ENCODE measurements at regions not wholly inside any gene's neighbourhood (a gene's known extent, or its start where the extent isn't known, plus 50 kb on each side); places are given as distances from the start of the nearest gene placed in this dataset.

DNA sequence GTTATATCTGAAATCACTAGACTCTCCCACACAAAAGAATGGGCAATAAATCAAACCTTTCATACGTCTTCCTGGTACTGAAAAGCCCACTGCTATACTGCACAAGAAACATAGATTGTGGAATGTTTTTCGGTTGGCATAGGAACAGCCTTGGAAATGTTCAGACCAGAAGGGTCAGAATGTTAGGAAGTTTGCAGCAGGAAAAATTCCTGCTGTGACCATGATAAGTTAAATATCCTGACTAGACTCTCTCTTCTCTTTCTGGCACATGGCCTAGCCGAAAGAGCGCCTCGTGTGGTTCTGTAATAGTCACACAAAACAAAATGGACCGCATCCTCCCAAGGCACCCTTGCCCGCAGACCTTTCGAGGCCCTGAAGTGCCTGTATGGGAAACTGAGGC is 427.2 kb downstream of the COG6 start:
- no peak for DNase-seq

DNA sequence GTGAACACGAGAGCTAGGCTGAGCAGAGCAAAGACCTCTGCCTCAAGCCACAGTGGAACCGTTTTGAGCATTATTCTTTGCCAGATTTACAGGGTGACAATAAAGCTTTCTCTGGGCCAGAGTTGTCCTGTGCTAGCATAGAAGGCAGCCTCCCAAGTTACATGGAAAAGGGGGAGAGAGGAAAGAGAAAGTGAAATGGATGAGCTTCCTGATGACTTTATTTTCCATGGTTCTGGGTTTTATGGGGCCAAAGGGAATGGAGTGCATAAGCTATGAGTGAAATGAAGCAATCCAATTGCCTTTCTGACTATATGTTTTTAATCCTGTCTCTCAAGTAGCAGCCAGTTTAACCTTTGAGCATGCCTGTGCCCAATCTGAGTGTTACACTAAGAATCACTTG is 428.4 kb downstream of the COG6 start:
- no peak for DNase-seq

DNA sequence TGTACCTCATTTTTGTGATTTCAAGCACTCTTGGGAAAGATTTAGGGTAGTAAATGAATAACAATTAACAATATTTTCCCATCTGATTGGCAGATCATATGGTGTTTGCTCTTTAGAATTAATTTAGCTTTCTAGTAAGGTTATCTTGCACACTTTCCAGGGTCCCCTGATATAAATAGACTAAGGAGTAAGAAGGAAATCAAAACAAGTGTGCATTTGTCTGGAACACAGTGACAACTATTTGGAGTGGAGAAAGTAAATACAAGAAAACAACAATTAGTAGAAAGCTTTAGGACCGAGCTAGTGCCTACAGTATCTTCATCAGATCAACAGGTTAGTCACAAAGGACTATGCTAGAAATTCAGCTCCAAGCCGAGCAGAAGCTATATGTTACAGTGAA is 429.5 kb downstream of the COG6 start:
- DNase-seq: no peak

DNA sequence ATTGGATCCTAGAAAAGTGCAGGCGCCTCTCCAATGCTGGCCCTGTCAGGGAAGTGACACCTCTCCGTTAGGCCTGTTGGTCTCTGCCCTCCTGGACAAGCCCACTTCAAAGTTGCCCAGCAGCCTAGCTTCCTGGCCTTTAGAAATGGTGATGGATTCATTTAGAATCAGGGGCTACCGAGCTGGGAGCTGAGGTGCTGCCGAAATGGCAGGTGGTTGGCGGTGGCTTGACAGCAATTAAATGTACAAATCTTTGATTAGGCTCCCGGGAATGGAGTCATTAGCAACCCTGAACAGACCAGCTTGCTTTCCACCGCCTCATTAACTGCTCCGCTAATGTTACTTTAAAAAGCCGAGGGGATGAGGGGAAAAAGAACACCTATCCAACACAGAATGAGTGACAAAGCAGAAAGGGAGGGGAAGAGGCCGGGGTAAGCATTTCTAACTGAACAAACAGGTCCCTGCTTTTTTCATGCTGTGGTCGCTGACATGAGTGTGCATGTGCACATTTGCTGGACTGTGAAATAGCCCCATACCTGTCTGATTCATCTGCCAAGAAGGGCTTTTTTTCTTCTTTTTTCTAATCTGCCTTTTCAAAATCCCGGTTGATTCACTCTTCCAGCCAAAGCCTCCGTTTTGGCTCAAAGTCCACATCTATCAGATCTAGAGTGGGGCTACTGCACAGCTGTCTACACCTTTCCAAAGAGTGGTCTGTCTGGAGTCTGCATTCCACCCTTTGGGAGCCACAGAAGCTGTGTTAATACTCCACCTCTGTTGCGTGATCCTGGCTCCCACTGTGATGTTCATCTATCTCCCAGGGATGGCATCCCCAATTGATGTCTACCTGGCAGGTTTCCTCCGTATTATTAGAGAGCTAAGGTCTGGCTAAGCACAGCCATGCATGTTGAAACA is 431.9 kb downstream of the COG6 start:
- no peak for DNase-seq

DNA sequence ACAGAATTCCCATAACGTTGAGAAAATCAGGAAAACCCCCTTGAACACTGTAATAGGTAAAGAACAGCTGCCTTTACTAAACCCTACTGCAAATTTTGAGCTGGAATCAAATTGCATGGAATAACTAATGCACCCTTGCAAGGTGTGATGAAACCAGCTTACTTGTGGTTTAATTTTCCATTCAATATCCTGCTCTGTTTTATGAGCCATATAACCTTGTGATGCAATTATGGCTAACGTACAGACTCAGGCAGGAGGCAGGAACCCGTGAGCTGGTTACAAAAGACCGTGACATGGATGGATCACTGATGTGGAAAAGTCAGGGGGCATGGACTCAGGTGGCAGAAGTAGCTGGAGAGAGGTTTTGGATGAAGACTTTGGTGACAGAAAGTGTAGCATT is 438.6 kb downstream of the COG6 start:
- peak; percentile 11 for DNase-seq

DNA sequence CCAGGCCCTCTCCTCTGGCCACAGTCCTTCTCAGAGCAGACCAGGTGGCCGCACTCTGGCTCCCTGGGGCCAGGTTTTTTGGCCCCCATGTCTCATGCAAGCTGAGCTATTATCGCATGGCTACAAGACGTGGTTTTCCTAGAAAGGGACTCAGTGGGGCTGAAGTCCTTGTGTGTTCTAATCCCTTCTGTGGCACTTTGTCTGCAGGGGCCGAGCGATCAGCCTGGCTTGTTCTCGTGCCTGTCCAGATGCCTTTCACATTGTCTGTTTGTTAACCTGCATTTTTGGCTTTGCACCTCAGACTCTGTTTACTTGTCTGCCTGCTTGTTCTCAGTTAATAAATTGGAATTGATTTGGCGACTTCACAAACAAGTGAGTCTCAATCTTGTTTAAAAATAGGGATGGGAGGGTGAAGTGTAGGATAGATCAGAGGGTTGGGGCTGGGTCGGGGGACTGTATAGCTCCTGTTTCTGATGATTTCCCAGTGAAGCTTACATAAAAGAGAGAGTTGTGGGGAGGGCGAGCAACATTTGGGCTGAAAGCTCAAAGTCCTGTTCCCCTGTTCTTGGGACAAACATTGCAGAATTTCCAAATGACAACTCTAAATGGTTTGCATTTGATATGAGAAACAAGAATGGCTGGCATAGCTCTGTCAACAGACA is 440.4 kb downstream of the COG6 start:
- no peak for DNase-seq

DNA sequence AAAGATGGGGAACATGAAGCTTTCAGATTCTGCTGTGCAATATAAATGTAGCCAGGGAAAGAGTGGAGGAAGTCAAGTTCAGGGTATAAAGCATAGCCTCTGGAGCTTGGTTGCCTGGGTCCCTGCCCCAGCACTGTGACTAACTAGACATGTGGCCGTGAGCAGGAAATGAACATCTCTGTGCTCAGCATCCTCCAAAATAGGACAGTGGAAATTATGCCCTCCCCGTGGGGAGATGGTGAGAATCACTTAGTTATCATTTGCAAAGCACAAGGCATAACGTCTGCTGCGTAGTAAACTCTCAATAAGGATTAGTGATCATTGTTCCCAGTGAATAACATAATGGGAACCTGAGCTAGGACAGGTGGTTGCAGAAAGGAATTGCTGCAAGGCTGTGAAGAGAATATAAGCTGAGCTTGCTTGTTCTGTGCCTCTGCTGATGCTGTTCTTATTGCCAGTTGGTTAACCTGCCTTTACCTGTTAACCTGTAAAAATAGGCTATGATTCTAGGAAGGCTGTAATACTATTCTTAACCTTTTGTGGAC is 441.0 kb downstream of the COG6 start:
- DNase-seq: no peak

DNA sequence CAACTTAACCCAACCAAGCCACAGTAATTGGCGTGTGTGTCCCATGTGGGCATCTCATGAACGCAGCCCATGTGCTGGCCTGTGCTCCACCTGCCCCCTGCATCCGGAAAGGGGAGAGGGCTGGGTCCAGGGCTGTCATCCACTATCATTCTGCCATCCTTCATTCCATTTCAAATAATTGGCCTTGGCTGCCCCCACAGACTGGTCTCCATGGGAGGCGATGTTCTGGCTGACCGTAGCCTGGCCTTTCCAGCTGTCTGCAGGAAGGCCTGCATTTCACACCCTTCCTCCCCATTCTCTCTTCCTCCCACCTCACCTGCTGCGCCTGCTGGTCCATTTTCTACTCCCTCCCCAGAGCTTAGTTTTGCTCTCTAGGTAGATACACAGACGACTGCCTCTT is 442.8 kb downstream of the COG6 start:
- no peak for DNase-seq

DNA sequence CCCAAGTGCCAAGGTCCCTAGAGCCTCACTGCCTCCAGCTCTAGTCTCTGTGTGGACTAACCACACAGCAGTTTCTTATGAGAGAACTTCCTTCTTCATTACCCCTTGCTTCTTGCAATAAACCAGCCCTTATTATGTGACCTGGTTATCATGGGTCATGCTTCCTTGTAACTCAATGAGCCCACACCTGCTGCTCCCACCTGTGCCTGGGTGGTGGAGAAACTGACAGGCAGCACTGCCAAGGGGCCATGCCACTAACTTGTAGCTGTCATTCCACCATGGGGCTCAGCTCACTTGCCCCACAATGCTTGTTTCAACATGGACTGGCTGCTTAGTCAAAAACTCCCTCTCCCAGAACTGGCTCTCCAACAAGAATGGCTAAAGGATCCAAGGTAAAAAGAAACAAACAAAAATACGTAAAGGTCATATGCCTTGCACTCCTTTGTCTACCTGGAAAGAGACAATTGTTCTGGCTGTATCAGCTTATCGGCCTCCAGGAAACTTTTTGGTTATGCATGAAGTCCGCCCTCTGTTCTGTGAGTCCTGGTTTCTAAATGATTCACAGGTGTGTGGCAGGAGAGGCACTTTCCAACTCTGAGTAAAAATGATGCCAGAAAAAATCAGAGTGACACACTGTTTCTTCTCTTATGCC is 446.4 kb downstream of the COG6 start:
- no peak for DNase-seq

DNA sequence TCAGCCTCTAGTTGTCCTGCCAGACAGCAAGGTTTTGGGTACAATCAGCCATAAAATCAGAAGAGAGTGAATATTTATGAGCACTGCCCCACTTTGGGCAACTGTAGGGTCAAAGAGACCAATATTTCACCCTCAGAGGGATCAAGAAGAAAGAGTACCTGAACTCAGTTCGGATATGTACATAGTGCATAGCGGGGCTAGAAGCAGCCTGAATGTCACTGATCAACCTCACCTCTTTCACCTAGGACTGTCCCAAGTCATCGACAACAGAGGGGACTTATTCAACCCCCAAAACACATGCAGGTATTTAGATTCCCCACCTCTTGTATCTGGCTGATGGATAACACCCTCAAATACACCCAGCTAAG is 446.9 kb downstream of the COG6 start:
- DNase-seq: no peak

DNA sequence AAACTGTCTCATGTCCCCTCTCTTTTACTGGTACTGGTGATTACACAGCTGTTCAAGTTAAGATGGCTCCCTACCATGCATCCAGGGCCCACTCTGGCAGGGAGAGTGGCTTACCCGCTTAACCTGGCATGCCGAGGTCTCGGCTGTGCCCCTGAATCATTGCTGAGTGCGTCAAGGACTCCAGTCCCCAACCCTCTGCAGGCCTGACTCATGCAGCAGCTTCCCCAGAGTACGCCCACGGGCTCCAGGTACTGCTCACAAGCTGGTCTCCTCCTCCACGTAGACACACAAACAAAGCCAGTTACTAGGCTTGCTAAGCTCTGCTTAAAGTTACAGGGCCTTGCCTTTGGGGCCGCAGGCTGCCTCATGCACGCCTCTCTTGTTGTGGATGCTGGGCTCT is 447.4 kb downstream of the COG6 start:
- peak; percentile 7 for DNase-seq

DNA sequence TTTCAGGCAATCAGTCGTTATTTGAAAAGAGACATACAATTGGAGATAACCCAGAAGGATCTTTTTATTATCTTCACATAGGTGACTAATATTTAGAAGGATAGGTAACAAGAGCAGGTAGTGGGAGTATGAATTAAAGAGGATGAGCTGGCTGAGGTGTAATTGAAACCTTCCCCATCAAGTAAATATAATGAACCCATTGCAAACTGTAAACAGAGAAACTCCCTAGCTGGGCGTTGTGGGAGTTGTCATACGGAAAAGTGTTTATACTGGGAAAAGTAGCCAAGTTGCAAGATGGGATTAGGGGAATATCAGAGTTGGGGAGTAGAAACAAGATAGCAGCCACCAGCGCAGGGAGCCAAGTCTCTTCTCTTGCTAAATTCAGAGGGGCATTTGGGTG is 448.4 kb downstream of the COG6 start:
- DNase-seq: no peak

DNA sequence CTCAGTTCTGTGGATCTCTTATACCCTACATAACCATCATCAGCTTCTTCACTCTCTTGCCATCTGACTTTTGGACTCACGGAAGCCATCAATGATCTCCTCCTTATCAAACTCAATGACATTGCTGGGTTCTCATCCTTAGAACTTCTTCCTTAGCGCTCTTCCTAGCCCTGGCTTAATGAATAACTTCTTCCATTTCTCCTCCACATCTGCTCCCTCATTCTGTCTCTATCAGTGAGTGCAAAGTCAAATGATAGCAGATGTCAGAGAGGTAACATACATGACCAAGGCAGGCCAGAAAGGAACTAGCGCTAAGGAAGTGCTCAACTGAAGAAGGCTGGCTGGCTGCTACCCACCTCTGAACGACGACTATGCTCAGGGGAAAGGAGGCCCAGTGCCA is 449.8 kb downstream of the COG6 start:
- DNase-seq: no peak

DNA sequence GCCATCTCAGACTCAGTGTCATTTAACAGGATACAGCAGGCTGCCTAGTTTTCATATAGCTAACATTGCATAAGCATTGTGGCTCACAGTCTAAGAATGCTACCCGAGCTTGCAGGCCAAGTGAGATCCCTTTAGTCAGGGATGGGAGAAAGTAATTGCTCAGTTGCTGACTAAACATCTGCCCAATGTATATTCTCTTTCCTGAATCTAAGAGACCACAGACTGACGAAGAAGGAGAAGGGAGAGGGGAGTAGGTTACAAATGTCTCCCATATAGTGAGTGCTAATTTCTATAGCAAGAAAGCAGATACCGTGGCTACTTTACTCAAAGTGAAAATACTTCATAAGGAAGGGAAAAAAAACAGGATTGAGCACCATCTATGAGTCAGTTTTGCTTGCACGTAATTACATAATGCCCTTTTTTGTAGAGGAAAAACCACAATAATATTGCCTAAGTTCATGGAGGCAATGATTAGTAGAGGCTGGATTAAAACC is 453.9 kb downstream of the COG6 start:
- DNase-seq: peak; percentile 70

DNA sequence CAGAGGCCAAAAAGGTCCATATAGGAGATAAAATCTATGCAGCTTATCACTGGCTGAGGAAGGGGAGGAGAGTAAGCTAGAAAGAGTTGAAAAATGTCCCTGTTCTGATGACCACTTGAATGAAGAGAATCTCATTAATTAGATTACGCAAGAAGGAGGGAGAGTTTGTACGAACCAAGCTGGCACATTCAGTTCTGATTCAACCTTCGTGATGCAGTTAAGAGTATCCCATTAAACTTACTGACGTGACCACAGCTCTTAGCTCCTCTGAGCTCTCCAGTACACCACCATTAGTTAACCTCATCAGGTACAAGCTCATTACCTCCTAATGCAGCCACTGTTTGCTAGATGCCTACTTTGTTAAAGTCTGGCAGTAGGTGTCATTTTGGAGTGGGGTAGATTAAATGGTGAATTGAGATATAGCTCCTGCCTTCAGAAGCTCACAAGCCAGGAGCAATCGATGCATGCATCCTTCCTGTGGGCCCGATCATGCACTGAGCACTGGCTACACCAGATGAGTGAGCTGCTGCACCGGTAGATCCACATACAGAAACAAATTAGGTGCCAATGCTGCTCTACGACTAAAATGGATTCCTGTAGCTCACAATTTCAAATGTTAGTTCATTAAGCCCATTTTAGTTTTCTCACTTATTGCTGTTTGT is 458.3 kb downstream of the COG6 start:
- DNase-seq: no peak

DNA sequence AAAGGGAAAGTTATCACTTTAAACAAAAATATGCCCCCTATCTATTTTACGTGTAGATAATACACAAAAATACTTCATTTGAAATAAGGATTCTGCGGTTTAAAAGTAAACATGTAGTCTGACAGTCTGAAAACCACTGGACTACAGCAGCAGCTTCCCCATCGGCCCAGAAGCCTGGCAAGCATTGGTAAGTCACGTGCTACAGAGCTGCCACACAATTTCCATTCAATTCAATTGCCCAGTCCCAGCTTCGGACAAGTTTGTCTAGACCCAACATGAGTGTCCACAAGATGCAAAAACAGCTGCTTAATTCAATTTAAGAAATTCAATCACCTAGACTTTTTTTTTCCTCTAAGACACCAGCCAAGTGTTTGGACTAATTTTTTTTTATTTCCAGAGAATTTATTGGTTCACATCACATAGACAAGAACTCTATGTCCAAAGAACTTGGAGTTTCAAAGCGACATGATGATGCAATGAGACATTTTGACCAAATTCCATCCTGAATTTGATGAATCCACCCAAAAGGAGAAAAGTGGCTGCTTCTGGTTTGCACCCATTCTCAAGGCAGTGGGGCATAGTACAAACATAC is 458.9 kb downstream of the COG6 start:
- DNase-seq: no peak

DNA sequence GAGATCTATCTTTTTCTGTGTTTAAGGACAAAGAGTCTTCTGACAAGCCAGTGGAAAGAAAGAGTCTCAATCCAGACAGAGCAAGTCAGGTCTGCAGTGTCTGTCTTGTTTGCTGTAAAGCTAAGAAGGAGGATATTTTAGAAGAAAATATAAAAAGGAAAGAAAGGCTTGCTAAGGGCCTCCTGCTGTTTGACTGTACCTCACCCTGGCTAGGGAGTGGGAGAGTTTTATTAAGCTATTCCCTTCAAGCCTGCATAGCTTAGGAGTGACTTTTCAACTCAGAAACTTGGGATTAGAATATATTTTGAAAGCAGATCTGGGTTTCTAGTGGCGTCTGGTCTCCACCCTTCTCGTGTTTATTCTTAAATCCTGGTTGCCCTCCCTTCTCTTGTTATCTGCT is 460.0 kb downstream of the COG6 start:
- DNase-seq: no peak

DNA sequence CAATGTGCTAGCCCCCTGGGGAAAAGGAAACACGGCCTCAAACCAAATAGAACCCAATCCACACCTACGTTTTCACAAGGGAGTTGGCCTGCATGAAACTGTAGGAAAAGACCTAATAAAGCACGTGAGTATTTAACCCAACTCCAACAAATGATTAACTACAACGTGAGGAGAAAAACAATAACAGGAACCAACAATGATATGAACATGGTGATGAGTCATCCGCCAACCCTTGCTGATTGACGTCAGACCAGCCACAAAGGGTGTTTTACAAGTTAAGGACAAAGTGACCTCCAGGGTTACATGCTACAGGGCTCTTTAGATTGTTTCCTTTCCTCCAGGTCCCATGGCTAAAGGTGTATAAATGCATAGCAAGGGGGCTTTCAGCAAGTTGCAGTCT is 460.5 kb downstream of the COG6 start:
- peak; percentile 55 for DNase-seq

DNA sequence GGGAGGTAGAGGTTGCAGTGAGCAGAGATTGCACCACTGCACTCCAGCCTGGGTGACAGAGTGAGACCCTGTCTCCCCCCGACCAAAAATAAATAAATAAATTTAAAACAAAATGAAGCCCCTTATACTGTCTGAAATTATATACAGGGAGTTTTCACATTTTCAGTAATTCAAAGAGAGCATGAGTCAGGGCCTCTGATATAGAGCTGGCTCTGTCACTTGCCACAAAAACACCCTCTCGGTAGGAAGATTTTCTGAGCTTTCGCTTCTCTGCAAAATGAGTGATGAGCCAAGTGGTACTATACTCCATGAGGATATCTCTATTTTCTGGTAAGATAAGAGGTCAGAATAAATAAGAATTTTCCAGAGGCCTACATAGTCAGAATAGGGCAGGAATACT is 462.9 kb downstream of the COG6 start:
- DNase-seq: no peak

DNA sequence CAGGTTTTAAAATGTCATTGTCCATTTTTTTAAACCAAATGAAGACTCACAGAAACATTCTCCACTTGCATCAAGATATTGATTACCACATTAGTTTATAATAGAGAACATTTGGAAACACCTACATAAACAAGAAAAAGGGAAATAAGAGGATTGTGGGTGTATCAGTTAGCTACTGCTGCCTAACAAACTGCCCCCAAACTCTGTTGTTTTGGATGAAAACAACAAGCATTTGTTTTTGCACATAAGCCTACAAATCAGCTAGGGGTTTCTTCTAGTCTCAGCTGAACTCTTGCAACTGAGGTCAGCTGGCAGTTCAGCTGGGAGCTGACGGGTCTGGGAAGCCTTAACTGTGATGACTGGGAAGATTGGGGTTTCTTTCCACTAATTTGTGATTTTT is 464.4 kb downstream of the COG6 start:
- no peak for DNase-seq

DNA sequence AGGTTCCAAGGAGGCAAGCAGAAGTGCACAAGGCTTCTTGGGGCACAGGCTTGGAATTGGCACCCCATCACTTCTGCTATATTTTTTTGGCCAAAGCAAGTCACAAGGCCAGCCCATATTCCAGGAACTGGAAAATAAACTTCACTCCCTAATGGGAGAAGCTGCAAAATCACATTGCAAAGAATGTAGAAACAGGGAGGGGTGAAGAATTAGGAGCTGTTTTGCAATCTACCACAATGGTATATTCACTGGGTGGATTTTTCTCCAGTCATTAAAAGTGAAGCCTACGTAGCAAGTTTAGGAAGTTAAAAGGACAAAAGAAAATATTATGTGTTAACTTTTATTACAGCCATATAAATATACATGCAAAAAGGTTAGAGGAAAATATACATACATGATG is 464.8 kb downstream of the COG6 start:
- DNase-seq: no peak

DNA sequence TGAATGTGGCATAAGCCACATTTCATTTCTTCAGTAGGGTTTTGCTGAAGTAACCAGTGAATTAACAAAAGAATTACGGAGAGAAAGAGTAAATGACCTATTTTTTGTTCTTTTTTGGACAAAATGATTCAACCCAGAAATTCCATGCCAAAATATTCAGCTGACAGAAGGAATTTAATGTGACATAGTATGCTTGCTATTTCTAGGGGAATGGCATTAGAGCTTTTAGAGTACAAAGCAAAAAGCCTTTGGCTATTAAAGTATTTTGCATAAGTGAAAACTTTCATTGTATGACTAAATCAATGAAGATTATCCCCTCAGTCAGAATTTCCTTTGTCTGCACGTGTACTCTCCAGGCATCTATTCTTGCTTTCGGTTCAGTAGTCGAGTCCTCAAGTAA is 465.3 kb downstream of the COG6 start:
- DNase-seq: no peak

DNA sequence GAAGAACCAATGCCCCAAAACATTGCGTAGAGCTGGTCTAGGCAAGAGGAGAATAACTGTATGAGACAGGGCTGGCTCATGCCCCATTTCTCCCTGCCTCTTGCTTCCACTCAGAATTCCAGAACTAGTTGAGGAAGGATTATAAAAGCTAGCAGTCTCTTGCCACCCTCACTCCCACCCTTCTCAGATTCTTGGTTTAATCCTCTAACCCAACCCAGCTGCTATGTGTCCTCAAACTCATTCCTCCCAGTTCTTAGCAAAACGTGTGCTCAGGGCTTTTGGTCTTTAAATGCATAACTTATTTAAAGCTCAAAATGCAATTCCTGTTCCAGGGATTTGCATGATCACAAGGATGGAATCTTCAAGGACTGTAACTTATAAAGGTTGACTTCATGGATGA is 466.3 kb downstream of the COG6 start:
- no peak for DNase-seq
